ENCODE measurements at regions not wholly inside any gene's neighbourhood (a gene's known extent, or its start where the extent isn't known, plus 50 kb on each side); places are given as distances from the start of the nearest gene placed in this dataset.

DNA sequence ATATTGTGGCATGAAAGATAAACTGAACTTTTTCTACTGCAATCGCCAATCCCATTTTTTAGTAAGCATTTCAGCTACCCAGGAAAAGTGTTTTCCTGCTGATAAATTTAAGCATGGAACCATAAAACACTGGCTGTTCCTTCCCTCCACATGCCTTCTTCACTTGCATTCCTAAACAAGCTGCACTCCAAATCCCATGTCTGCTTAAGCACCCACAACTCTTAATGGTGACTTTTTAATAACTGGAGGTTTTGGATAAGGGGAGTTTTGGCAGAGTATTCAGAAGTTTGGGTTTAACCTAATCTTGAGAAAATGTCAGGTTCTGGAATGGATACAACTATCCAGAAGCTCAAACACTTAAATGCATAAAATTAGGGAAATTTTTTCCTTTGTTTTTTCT is 345.6 kb upstream of the CA10 start:
- TF ChIP-seq EZH2 (IDR thresholded peaks at IDR 0.05; ENCODE audit: borderline replicate concordance, low read length): no peak
- TF ChIP-seq, protein P1, sequence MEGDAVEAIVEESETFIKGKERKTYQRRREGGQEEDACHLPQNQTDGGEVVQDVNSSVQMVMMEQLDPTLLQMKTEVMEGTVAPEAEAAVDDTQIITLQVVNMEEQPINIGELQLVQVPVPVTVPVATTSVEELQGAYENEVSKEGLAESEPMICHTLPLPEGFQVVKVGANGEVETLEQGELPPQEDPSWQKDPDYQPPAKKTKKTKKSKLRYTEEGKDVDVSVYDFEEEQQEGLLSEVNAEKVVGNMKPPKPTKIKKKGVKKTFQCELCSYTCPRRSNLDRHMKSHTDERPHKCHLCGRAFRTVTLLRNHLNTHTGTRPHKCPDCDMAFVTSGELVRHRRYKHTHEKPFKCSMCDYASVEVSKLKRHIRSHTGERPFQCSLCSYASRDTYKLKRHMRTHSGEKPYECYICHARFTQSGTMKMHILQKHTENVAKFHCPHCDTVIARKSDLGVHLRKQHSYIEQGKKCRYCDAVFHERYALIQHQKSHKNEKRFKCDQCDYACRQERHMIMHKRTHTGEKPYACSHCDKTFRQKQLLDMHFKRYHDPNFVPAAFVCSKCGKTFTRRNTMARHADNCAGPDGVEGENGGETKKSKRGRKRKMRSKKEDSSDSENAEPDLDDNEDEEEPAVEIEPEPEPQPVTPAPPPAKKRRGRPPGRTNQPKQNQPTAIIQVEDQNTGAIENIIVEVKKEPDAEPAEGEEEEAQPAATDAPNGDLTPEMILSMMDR (conservative IDR thresholded peaks at IDR 0.05 in 1 of 2, IDR thresholded peaks at IDR 0.05 in 1 of 2; ENCODE audit: extremely low read depth in 1 of 2, insufficient read depth in 1 of 2, low read depth in 1 of 2, low read length in 2 of 2): no peak

Measured in mammary epithelial cell (primary cell).